Glutamatergic neuron (in vitro differentiated cells): ENCODE measurements at regions not wholly inside any gene's neighbourhood (a gene's known extent, or its start where the extent isn't known, plus 50 kb on each side); places are given as distances from the start of the nearest gene placed in this dataset.

Experiments used
- DNase-seq: peaks from one replicate; pipeline ENCODE4 v3.0.0; 2022
- H3K27ac Mint-ChIP-seq: one replicate; pipeline ENCODE4 v1.8.0; 2020; ENCODE audit warnings: mild to moderate bottlenecking, mixed read lengths, inconsistent platforms; ENCODE audit not compliant: unreplicated experiment
- H3K27me3 Mint-ChIP-seq: one replicate; pipeline ENCODE4 v1.8.0; 2020; ENCODE audit warnings: mild to moderate bottlenecking, moderate library complexity, mixed read lengths, inconsistent platforms; ENCODE audit not compliant: unreplicated experiment
- H3K36me3 Mint-ChIP-seq: one replicate; pipeline ENCODE4 v1.8.0; 2020; ENCODE audit warnings: mild to moderate bottlenecking, mixed read lengths, inconsistent platforms; ENCODE audit not compliant: unreplicated experiment
- H3K4me1 Mint-ChIP-seq: one replicate; pipeline ENCODE4 v1.8.0; 2020; ENCODE audit warnings: mild to moderate bottlenecking, low read depth, mixed read lengths, inconsistent platforms; ENCODE audit not compliant: unreplicated experiment
- H3K4me3 Mint-ChIP-seq: one replicate; pipeline ENCODE4 v1.8.0; 2020; ENCODE audit warnings: mild to moderate bottlenecking, mixed read lengths, inconsistent platforms; ENCODE audit not compliant: unreplicated experiment
- H3K9me3 Mint-ChIP-seq: one replicate; pipeline ENCODE4 v1.8.0; 2020; ENCODE audit warnings: mild to moderate bottlenecking, moderate library complexity, mixed read lengths, inconsistent platforms; ENCODE audit not compliant: unreplicated experiment
- CTCF ChIP-seq: fragments of 200-600 bp; sonication (generic); IDR thresholded peaks from one replicate; pipeline ENCODE4 v1.5.0; 2021; ENCODE audit not compliant: partially characterized antibody, unreplicated experiment

DNA sequence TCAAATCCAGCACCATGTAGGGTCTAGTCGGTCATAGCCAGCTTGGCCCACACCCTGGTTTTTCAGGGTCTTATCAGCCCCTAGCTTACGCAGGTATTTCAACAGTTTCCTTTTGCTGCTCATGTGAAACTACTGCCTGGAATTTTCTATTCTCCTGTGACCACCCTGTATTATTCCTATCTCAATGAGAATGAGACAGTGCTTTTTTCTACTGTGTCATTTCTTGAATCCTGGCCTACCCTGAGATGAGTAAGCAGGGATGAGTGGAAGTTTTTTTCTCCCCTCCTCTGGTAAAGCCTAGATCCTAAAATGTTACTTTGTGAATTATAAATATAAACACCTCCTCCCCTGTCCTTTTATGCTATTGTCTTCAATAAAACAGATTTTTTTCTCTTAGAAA, 62.7 kb upstream of the ARID2 start:
- Mint-ChIP-seq H3K27ac (no peak overlapping the region), H3K4me1 (no peaks in the 10 kb centered on the region), H3K36me3 (no peaks in the 10 kb centered on the region), H3K4me3 (no peak overlapping the region), H3K9me3 (no peaks in the 10 kb centered on the region), H3K27me3 (peaks cover 2% of the 10 kb centered on the region)
- TF ChIP-seq CTCF, result no peak
- no peak for DNase-seq

DNA sequence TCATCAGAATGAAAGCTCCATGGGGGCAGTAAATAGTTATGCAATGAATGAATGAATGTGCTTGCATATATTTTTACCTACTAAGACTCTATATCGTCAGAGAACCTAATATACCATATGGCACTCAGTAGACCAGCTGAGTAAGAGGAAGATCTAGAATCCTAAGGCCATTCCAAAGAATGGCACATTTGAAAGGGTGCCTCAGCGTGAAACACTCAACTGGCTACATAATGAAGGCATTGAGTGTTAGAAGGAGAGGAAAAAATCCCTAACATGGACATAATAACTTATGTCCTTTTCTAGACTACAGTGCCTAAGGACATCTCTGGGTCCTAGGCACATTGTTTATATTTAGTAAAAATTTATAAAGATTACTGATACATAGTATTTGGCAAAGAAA, 61.7 kb upstream of the ARID2 start:
- no peak for DNase-seq
- Mint-ChIP-seq H3K36me3 (no peaks in the 10 kb centered on the region), H3K9me3 (no peaks in the 10 kb centered on the region), H3K27ac (no peak overlapping the region), H3K4me1 (no peaks in the 10 kb centered on the region), H3K4me3 (no peak overlapping the region), H3K27me3 (peaks cover 2% of the 10 kb centered on the region)
- no peak for TF ChIP-seq CTCF

- no peak for TF ChIP-seq CTCF
- Mint-ChIP-seq H3K27me3 (peaks cover 2% of the 10 kb centered on the region), H3K36me3 (no peaks in the 10 kb centered on the region), H3K4me1 (no peaks in the 10 kb centered on the region), H3K4me3 (no peak overlapping the region), H3K27ac (no peak overlapping the region), H3K9me3 (no peaks in the 10 kb centered on the region)
- DNase-seq, result no peak
Observed at GRCh38 chr12:45668641-45669040, 60.9 kb upstream of the ARID2 start.

DNA sequence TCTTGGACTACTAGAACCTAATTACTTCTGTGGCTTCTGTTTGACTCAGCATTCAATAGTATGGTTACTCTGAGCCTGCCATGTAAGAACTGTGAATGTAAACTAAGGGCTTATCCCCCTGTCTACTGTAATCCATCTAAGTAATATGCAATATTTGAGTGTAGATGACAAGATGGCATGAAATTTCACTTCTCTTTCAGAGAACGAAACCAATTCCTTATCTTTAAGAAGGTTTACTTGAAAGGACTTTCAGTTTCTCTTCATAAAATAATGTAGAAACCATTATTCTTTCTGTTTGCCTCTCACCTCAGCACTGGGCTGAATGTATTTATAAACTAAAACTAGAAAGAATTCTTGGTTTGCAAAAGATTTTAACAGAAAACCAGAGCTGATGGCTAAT, 60.4 kb upstream of the ARID2 start:
- Mint-ChIP-seq H3K4me1 (no peaks in the 10 kb centered on the region), H3K9me3 (no peaks in the 10 kb centered on the region), H3K4me3 (no peak overlapping the region), H3K27ac (no peak overlapping the region), H3K27me3 (peaks cover 2% of the 10 kb centered on the region), H3K36me3 (no peaks in the 10 kb centered on the region)
- DNase-seq, result no peak
- no peak for TF ChIP-seq CTCF

- no peaks in the 10 kb centered on the region for H3K9me3 Mint-ChIP-seq
- H3K27ac Mint-ChIP-seq, result no peak overlapping the region
- no peak for TF ChIP-seq CTCF
- no peaks in the 10 kb centered on the region for H3K4me1 Mint-ChIP-seq
- DNase-seq, result no peak
- peaks cover 2% of the 10 kb centered on the region for H3K27me3 Mint-ChIP-seq
- H3K36me3 Mint-ChIP-seq, result no peaks in the 10 kb centered on the region
- no peak overlapping the region for H3K4me3 Mint-ChIP-seq
Observed at GRCh38 chr12:45669792-45670191, 59.7 kb upstream of the ARID2 start.
